HepG2 (cell line): ENCODE measurements at regions not wholly inside any gene's neighbourhood (a gene's known extent, or its start where the extent isn't known, plus 50 kb on each side); places are given as distances from the start of the nearest gene placed in this dataset.
A peak's percentile ranks its signal among the peaks of the same experiment; 100 is the strongest.

Experiments used
- CBX5 ChIP-seq: sonication (generic); formaldehyde crosslinking; IDR thresholded peaks from 2 replicates; pipeline ENCODE4 v1.4.0; 2020; ENCODE audit warnings: missing genetic modification reagents, borderline replicate concordance
- EZH2 ChIP-seq: conservative IDR thresholded peaks from 2 replicates; pipeline ENCODE4 v1.6.1; 2012; ENCODE audit warnings: mild to moderate bottlenecking, low read depth, low read length, moderate library complexity
- FOXO4 ChIP-seq: sonication (generic); formaldehyde crosslinking; conservative IDR thresholded peaks from 2 replicates; pipeline ENCODE4 v1.8.1; 2023; ENCODE audit warnings: missing genetic modification reagents
- HBP1 ChIP-seq: IDR thresholded peaks from 2 replicates; pipeline ENCODE4 v1.6.1; 2016; ENCODE audit warnings: low read depth, control low read depth
- POLR2A ChIP-seq, 2 experiments: IDR thresholded peaks; 2 replicates each; pipeline ENCODE4 v1.6.1; 2011; ENCODE audit warnings: low read depth in 2 of 2, low read length in 2 of 2, mild to moderate bottlenecking in 1 of 2, moderate library complexity in 1 of 2; ENCODE audit not compliant: insufficient read depth in 1 of 2
- SMAD3 ChIP-seq: sonication (generic); formaldehyde crosslinking; IDR thresholded peaks from 2 replicates; pipeline ENCODE4 v1.4.0; 2020; ENCODE audit warnings: missing genetic modification reagents
- ZNF292 ChIP-seq: sonication (generic); formaldehyde crosslinking; IDR thresholded peaks from 2 replicates; pipeline ENCODE4 v1.8.1; 2022; ENCODE audit warnings: mild to moderate bottlenecking, low read depth, missing genetic modification reagents, borderline replicate concordance

DNA sequence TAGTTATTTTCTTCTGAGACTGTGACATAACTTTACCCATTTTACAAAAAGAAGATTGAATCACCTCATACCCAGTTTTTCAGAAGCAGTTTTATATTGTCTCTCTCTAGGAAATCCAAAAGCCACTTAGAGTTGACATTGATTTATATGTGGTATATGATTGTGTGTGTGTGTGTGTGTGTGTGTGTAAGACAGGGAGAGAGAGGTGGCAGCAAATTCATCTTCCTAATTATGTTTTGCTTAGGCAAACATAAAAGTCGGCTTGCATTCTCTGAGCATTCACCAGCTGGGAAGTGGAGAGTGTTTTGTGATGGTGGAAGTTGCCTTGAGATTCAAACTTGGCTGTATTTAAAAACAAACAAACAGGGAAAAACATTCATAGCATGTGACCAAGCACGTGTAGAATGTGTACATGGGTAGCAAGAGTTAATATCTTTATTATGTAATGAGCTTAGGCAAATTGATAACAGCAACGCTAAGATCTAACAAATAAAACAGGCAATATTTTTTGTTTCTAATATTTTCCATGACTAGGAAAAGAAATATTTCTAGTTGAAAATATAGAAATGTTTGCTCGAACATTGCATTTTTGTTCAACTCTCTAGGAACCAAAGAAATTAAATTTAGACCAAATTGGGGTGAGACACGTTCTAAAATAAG lies 64.4 kb upstream of the IGF1R start:
- no peak for TF ChIP-seq FOXO4 (CRISPR knock-in tag)
- TF ChIP-seq POLR2A (IDR thresholded peaks at IDR 0.05; ENCODE audit: insufficient read depth in 1 of 2, low read depth in 2 of 2, low read length in 2 of 2): no peak
- no peak for TF ChIP-seq ZNF292 (CRISPR knock-in tag)
- TF ChIP-seq HBP1 (CRISPR knock-in tag): no peak
- TF ChIP-seq SMAD3 (CRISPR knock-in tag): no peak
- TF ChIP-seq EZH2: 0 out of 2 replicates have a peak, but pooled peaks have one; percentile 43
- no peak for TF ChIP-seq CBX5 (CRISPR knock-in tag)
